SKM-1 treated with dmso at 0.1 percent for 144 hours (cell line): ENCODE measurements at regions not wholly inside any gene's neighbourhood (a gene's known extent, or its start where the extent isn't known, plus 50 kb on each side); places are given as distances from the start of the nearest gene placed in this dataset.
"Not testable (repeated sequence)": the region's sequence is repeated elsewhere in the genome, so short reads cannot be mapped to it uniquely, and the experiment has no call there.

Experiments used
- DNase-seq: peaks from one replicate; lab custom pipeline; 2025; ENCODE audit not compliant: unreplicated experiment; lab: John Stamatoyannopoulos, UW

GRCh38 chr21:36591326-36591970, 107.5 kb upstream of the SIM2 start:
- DNase-seq, result no peak

GRCh38 chr21:36596174-36596573, 102.7 kb upstream of the SIM2 start:
- DNase-seq, result no peak

- DNase-seq, result no peak
Measured at GRCh38 chr21:36601362-36601761, 97.6 kb upstream of the SIM2 start.

GRCh38 chr21:36602735-36603134, 96.2 kb upstream of the SIM2 start:
- DNase-seq, result no peak

DNA sequence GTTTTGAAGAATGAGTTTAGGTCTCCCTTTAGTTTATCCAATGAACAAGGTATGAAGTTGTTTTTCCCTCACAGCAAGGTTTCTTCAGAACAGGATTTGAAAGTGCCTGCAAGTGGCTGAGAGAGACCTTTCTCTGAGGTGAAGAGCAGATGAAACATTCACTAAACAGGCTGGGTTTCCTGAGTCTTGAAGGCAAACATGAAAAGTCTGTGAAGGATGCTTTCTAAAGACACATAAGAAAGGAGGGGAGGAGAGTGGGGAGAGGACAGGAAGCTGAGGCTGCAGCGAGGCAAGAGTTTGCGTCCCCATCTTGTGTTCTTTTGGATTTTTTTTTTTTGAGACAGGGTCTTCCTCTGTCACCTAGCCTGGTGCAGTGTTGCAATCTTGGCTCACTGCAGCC, 95.7 kb upstream of the SIM2 start:
- DNase-seq, result no peak

GRCh38 chr21:36605426-36605825, 93.5 kb upstream of the SIM2 start:
- no peak for DNase-seq

- DNase-seq, result no peak
Measured at GRCh38 chr21:36606287-36606982, 92.5 kb upstream of the SIM2 start.

- DNase-seq, result no peak
Measured at GRCh38 chr21:36606983-36607325, 92.0 kb upstream of the SIM2 start.

DNA sequence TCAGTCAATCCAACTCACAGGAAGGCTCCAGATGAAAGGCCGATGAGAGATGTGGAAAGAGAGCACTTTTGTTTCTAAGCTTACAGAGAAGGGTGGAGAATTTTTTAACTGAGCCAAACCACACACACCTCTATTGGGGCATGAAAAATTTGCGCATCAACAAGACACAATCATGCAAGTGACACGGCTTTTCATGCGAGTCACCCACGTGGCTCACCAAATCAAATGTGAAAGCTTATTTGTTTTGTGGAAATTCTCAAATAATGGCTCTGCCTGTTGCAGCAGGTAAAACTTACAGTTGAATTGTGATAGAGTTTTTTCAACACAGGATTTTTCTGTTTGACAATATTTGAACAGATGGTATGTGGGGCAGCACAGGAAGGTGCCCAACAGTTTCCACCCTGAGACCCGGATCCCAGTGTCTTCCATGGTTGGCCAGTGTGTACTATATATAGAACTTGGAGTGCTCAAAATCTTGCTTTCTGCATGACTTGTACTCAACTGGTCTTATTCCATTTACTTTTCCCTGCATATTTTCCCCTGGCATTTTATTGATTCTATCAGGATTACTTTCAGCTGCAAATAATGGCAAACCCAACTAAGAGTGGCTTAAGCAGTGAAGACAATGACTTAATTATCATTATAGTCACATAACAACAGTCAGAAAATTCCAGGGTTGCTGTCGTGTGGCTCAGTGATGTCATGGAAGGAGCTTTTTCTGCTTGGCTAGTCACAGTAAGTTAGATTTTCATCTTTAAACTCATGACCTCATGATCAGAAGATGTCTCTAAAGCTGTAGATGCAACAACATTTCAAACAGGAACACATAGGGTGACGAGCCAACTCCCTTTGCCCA, 90.6 kb upstream of the SIM2 start:
- DNase-seq, result no peak

- DNase-seq, result no peak
Measured at GRCh38 chr21:36608897-36609225, 90.1 kb upstream of the SIM2 start.

DNA sequence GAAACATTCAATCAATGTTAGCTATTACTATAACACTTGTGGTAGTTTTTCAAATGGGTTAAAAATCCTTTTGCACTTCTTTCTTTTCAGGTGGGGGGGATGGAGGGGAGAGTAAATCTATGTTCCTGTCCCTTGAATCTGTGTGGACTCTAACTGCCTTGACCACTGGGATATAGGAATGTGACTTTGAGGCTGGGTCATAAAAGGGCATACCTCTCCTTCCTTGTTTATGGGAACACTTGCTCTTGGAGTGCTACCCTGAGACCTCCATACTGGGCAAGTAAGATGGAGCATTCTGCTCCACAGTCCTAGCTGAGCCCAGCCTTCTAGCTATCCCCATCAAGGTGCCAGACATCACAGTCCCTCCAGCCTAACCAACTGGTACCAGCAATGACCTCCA, 89.3 kb upstream of the SIM2 start:
- no peak for DNase-seq

- DNase-seq, result no peak
Measured at GRCh38 chr21:36610201-36610600, 88.7 kb upstream of the SIM2 start.

DNA sequence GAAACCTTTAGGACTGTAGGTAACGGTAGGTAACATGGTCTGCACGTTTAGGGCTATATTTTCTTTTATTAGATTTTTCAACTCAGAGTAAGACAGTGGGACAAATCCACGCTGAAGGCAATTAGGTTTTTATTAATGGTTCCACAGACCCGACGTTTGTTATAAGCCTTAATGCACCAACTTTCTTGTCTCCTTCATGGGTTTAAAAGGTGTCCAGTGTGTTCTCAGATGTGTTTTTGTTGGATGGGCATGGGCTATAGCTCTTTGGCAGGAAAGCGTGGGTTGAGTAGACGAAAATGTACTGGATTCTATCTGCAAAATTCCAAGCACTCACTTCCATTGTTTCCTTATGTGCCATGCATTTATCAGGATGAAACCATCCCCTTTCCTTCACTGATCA, 88.0 kb upstream of the SIM2 start:
- DNase-seq, result no peak

- DNase-seq, result no peak
Measured at GRCh38 chr21:36611379-36611778, 87.5 kb upstream of the SIM2 start.

DNA sequence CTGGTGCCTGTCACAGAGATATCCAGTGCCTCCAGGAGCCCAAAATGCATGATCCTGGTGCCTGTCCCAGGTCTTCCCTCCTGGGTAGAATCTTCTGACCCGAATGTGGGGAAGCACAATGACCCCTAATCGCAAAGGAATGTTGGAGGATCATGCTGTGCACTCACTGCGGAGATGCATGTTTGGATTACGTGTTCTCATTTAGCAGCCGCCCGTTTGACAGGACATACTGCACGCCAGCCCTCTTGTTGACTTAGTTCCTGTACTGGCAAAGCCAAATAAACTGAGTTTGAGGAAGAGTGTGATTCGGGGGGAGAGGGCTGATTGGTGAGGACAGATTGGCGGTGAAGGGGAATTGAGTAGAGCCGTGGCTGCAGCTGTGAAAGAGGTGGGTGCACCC, 85.9 kb upstream of the SIM2 start:
- DNase-seq, result no peak

- no peak for DNase-seq
Measured at GRCh38 chr21:36613554-36613953, 85.4 kb upstream of the SIM2 start.

- DNase-seq, result no peak
Measured at GRCh38 chr21:36615274-36615964, 83.5 kb upstream of the SIM2 start.

GRCh38 chr21:36616773-36617172, 82.1 kb upstream of the SIM2 start:
- not testable (repeated sequence) for DNase-seq

- DNase-seq, result not testable (repeated sequence)
Measured at GRCh38 chr21:36621794-36622193, 77.1 kb upstream of the SIM2 start.

- DNase-seq, result no peak
Measured at GRCh38 chr21:36624105-36624504, 74.8 kb upstream of the SIM2 start.

DNA sequence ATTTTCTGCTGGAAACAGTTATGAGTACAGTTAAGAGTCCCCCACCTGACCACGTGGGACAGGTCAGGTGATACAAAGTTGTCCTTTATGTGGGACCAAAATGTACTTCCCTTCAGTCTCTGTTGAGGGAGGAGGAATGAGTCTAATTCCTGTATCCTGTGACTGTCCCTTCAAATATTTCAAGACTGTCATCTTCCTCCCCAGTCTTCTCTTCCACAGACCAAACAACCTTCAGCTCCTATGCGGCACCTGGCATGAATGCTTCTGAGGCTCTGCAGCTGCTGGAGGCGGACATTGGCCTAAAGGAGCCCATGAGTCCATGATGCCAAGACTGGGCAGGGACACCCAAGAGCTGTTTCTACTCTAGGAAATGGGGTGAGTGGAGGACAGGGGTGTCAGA, 72.1 kb upstream of the SIM2 start:
- no peak for DNase-seq

- DNase-seq, result no peak
Measured at GRCh38 chr21:36627242-36627641, 71.7 kb upstream of the SIM2 start.
